SH-SY5Y (cell line): ENCODE measurements at regions not wholly inside any gene's neighbourhood (a gene's known extent, or its start where the extent isn't known, plus 50 kb on each side); places are given as distances from the start of the nearest gene placed in this dataset.

Experiments
- GATA2 ChIP-seq: IDR thresholded peaks from 2 replicates; pipeline ENCODE4 v1.6.1; 2011; ENCODE audit warnings: mild to moderate bottlenecking, low read depth, low read length
- GATA3 ChIP-seq: IDR thresholded peaks from 2 replicates; pipeline ENCODE4 v1.6.1; 2011; ENCODE audit warnings: low read depth, mild to moderate bottlenecking, low read length, moderate library complexity

- no peak for TF ChIP-seq GATA2
- TF ChIP-seq GATA3 = no peak
Measured at GRCh38 chr10:78393094-78393493, 359.4 kb downstream of the RPS24 start.
